BE2C (cell line): ENCODE measurements at regions not wholly inside any gene's neighbourhood (a gene's known extent, or its start where the extent isn't known, plus 50 kb on each side); places are given as distances from the start of the nearest gene placed in this dataset.

Source experiments
- DNase-seq: peaks from one replicate; pipeline ENCODE4 v3.0.0-alpha.2; 2020
- H3K27me3 ChIP-seq: fragments of 250-450 bp; sonication (Bioruptor Pico); 2 replicates; pipeline ENCODE4 v1.5.1; 2020; ENCODE audit warnings: mild to moderate bottlenecking
- H3K36me3 ChIP-seq: fragments of 250-450 bp; sonication (Bioruptor Pico); 2 replicates; pipeline ENCODE4 v1.5.1; 2020; ENCODE audit warnings: mild to moderate bottlenecking
- H3K4me1 ChIP-seq: fragments of 250-450 bp; sonication (Bioruptor Pico); 2 replicates; pipeline ENCODE4 v1.5.1; 2020
- H3K4me3 ChIP-seq: 2 replicates; pipeline ENCODE4 v1.5.1; 2011; ENCODE audit warnings: low read depth, low read length
- H3K9me3 ChIP-seq: fragments of 250-450 bp; sonication (Bioruptor Pico); 2 replicates; pipeline ENCODE4 v1.5.1; 2020
- CTCF ChIP-seq: IDR thresholded peaks from 2 replicates; pipeline ENCODE4 v1.5.1; 2012; ENCODE audit warnings: mild to moderate bottlenecking, low read depth, low read length

- Histone ChIP-seq H3K4me1 (no peaks in the 10 kb centered on the region), H3K4me3 (no peak overlapping the region), H3K27me3 (no peaks in the 10 kb centered on the region), H3K9me3 (no peaks in the 10 kb centered on the region), H3K36me3 (no peaks in the 10 kb centered on the region)
- DNase-seq, result no peak
- TF ChIP-seq CTCF, result no peak
These were observed 392.6 kb upstream of the ATP5MC3 start for GRCh38 chr2:175574069-175574468.

GRCh38 chr2:175571078-175571653 lies 389.7 kb upstream of the ATP5MC3 start:
- Histone ChIP-seq H3K9me3 (no peaks in the 10 kb centered on the region), H3K27me3 (no peaks in the 10 kb centered on the region), H3K4me3 (no peak overlapping the region), H3K4me1 (no peaks in the 10 kb centered on the region), H3K36me3 (no peaks in the 10 kb centered on the region)
- no peak for TF ChIP-seq CTCF
- DNase-seq, result no peak

- no peak overlapping the region for H3K4me3 ChIP-seq
- H3K36me3 ChIP-seq, result no peaks in the 10 kb centered on the region
- H3K27me3 ChIP-seq, result no peaks in the 10 kb centered on the region
- no peaks in the 10 kb centered on the region for H3K9me3 ChIP-seq
- no peaks in the 10 kb centered on the region for H3K4me1 ChIP-seq
- TF ChIP-seq CTCF, result no peak
- DNase-seq, result no peak
These were observed 386.7 kb upstream of the ATP5MC3 start for GRCh38 chr2:175568109-175568730.

- no peak for DNase-seq
- Histone ChIP-seq H3K9me3 (no peaks in the 10 kb centered on the region), H3K27me3 (no peaks in the 10 kb centered on the region), H3K4me1 (no peaks in the 10 kb centered on the region), H3K4me3 (no peak overlapping the region), H3K36me3 (no peaks in the 10 kb centered on the region)
- no peak for TF ChIP-seq CTCF
These were observed 386.0 kb upstream of the ATP5MC3 start for GRCh38 chr2:175567435-175568061.

GRCh38 chr2:175560521-175561169 lies 379.1 kb upstream of the ATP5MC3 start:
- no peaks in the 10 kb centered on the region for H3K36me3 ChIP-seq
- H3K4me1 ChIP-seq, result no peaks in the 10 kb centered on the region
- no peak for TF ChIP-seq CTCF
- no peak overlapping the region for H3K4me3 ChIP-seq
- DNase-seq, result no peak
- no peaks in the 10 kb centered on the region for H3K9me3 ChIP-seq
- H3K27me3 ChIP-seq, result no peaks in the 10 kb centered on the region

- TF ChIP-seq CTCF, result no peak
- H3K36me3 ChIP-seq, result no peaks in the 10 kb centered on the region
- H3K4me1 ChIP-seq, result no peaks in the 10 kb centered on the region
- H3K4me3 ChIP-seq, result no peak overlapping the region
- no peaks in the 10 kb centered on the region for H3K9me3 ChIP-seq
- DNase-seq, result no peak
- no peaks in the 10 kb centered on the region for H3K27me3 ChIP-seq
These were observed 378.1 kb upstream of the ATP5MC3 start for GRCh38 chr2:175559613-175560012.
